ENCODE measurements at regions not wholly inside any gene's neighbourhood (a gene's known extent, or its start where the extent isn't known, plus 50 kb on each side); places are given as distances from the start of the nearest gene placed in this dataset.

- POLR2A ChIA-PET: no interaction called here
- peaks cover 5% of the 10 kb centered on the region for H3K36me3 Mint-ChIP-seq (ENCODE audit: insufficient read depth, unreplicated experiment)
- H3K4me3 Mint-ChIP-seq (ENCODE audit: unreplicated experiment): no peak overlapping the region
- H3K4me1 Mint-ChIP-seq (ENCODE audit: low read depth, unreplicated experiment): peaks cover 10% of the 10 kb centered on the region
- H3K9me3 ChIP-seq: no peaks in the 10 kb centered on the region
- peaks cover 24% of the 10 kb centered on the region for H3K4me1 ChIP-seq
- no peak overlapping the region for H3K27ac Mint-ChIP-seq (ENCODE audit: unreplicated experiment)
- H3K9me3 Mint-ChIP-seq (ENCODE audit: unreplicated experiment): no peaks in the 10 kb centered on the region
- no TSS peak for BruUV-seq (replicated peaks)
- no peak for DNase-seq
- H3K36me3 ChIP-seq (ENCODE audit: control insufficient read depth, insufficient read depth, low read length): no peaks in the 10 kb centered on the region
- TF ChIP-seq CTCF (IDR thresholded peaks at IDR 0.05; ENCODE audit: insufficient read depth in 1 of 2, low read depth in 1 of 2, low read length in 1 of 2, severe bottlenecking in 1 of 2, unreplicated experiment in 1 of 2): no peak
- CTCF ChIA-PET: no interaction called here
- no peak overlapping the region for H3K4me3 ChIP-seq (ENCODE audit: low read depth, low read length)
- H3K27me3 ChIP-seq (replicated peaks; ENCODE audit: control insufficient read depth, insufficient read depth, low read length): no peaks in the 10 kb centered on the region
- no peaks in the 10 kb centered on the region for H3K27me3 Mint-ChIP-seq (ENCODE audit: insufficient read depth, unreplicated experiment)
- intact Hi-C loops (cut with micrococcal nuclease; ENCODE audit: unreplicated experiment): loop anchor here (10.0 kb wide), 1 partner anchor 290 kb away; no protein-coding TSS in a partner anchor
Observed at GRCh38 chr3:25145176-25145575, 282.9 kb upstream of the RARB start.

GRCh38 chr3:25150199-25150598 lies 277.9 kb upstream of the RARB start:
- no TSS peak for BruUV-seq (replicated peaks)
- no peak for TF ChIP-seq CTCF (IDR thresholded peaks at IDR 0.05; ENCODE audit: insufficient read depth in 1 of 2, low read depth in 1 of 2, low read length in 1 of 2, severe bottlenecking in 1 of 2, unreplicated experiment in 1 of 2)
- Mint-ChIP-seq H3K9me3 (ENCODE audit: unreplicated experiment) (peaks cover 11% of the 10 kb centered on the region), H3K27me3 (ENCODE audit: insufficient read depth, unreplicated experiment) (no peaks in the 10 kb centered on the region), H3K27ac (ENCODE audit: unreplicated experiment) (peak overlapping the region; percentile 18), H3K36me3 (ENCODE audit: insufficient read depth, unreplicated experiment) (peaks cover 11% of the 10 kb centered on the region), H3K4me3 (ENCODE audit: unreplicated experiment) (no peak overlapping the region), H3K4me1 (ENCODE audit: low read depth, unreplicated experiment) (peaks cover 10% of the 10 kb centered on the region)
- intact Hi-C loops (cut with micrococcal nuclease; ENCODE audit: unreplicated experiment): loop anchor here (10.0 kb wide), 1 partner anchor 445 kb away; no protein-coding TSS in a partner anchor
- DNase-seq: peak; percentile 46 to 53
- Histone ChIP-seq H3K4me3 (ENCODE audit: low read depth, low read length) (no peak overlapping the region), H3K9me3 (no peaks in the 10 kb centered on the region), H3K4me1 (peaks cover 37% of the 10 kb centered on the region), H3K36me3 (ENCODE audit: control insufficient read depth, insufficient read depth, low read length) (no peaks in the 10 kb centered on the region), H3K27me3 (replicated peaks; ENCODE audit: control insufficient read depth, insufficient read depth, low read length) (no peaks in the 10 kb centered on the region)
- CTCF ChIA-PET: no interaction called here
- POLR2A ChIA-PET: no interaction called here

GRCh38 chr3:25151281-25151902 lies 276.7 kb upstream of the RARB start:
- Mint-ChIP-seq H3K4me1 (ENCODE audit: low read depth, unreplicated experiment) (peaks cover 10% of the 10 kb centered on the region), H3K27ac (ENCODE audit: unreplicated experiment) (no peak overlapping the region), H3K27me3 (ENCODE audit: insufficient read depth, unreplicated experiment) (no peaks in the 10 kb centered on the region), H3K9me3 (ENCODE audit: unreplicated experiment) (peaks cover 11% of the 10 kb centered on the region), H3K36me3 (ENCODE audit: insufficient read depth, unreplicated experiment) (peaks cover 11% of the 10 kb centered on the region), H3K4me3 (ENCODE audit: unreplicated experiment) (no peak overlapping the region)
- POLR2A ChIA-PET: no interaction called here
- CTCF ChIA-PET: no interaction called here
- no peaks in the 10 kb centered on the region for H3K27me3 ChIP-seq (replicated peaks; ENCODE audit: control insufficient read depth, insufficient read depth, low read length)
- no TSS peak for BruUV-seq (replicated peaks)
- H3K4me3 ChIP-seq (ENCODE audit: low read depth, low read length): no peak overlapping the region
- no peak for DNase-seq
- peaks cover 37% of the 10 kb centered on the region for H3K4me1 ChIP-seq
- intact Hi-C loops (cut with micrococcal nuclease; ENCODE audit: unreplicated experiment): loop anchor here (10.0 kb wide), 1 partner anchor 443 kb away; no protein-coding TSS in a partner anchor
- TF ChIP-seq CTCF (IDR thresholded peaks at IDR 0.05; ENCODE audit: insufficient read depth in 1 of 2, low read depth in 1 of 2, low read length in 1 of 2, severe bottlenecking in 1 of 2, unreplicated experiment in 1 of 2): no peak
- H3K9me3 ChIP-seq: no peaks in the 10 kb centered on the region
- no peaks in the 10 kb centered on the region for H3K36me3 ChIP-seq (ENCODE audit: control insufficient read depth, insufficient read depth, low read length)

Measured in Caco-2 (cell line).